Osteoblast (primary cell): ENCODE measurements at regions not wholly inside any gene's neighbourhood (a gene's known extent, or its start where the extent isn't known, plus 50 kb on each side); places are given as distances from the start of the nearest gene placed in this dataset.

Experiments used
- DNase-seq: peaks from one replicate; pipeline ENCODE4 v3.0.0; 2011; ENCODE audit warnings: low spot score, mixed read lengths; ENCODE audit not compliant: insufficient read length; ENCODE audit errors: missing footprints
- H2AFZ ChIP-seq: 2 replicates; pipeline ENCODE4 v1.6.0; 2011; ENCODE audit warnings: mild to moderate bottlenecking, low read length
- H3K27ac ChIP-seq: 2 replicates; pipeline ENCODE4 v1.5.1; 2011; ENCODE audit warnings: mild to moderate bottlenecking, low read depth, low read length, moderate library complexity
- H3K27me3 ChIP-seq: 2 replicates; pipeline ENCODE4 v1.6.0; 2012; ENCODE audit warnings: mild to moderate bottlenecking, control low read depth, inconsistent platforms, low read length, moderate library complexity; ENCODE audit not compliant: insufficient read depth
- H3K36me3 ChIP-seq: 2 replicates; pipeline ENCODE4 v1.5.1; 2011; ENCODE audit warnings: mild to moderate bottlenecking, low read length, control low read depth, moderate library complexity; ENCODE audit not compliant: insufficient read depth
- H3K4me1 ChIP-seq: 2 replicates; pipeline ENCODE4 v1.5.1; 2011; ENCODE audit warnings: mild to moderate bottlenecking, low read length, control low read depth, moderate library complexity; ENCODE audit not compliant: insufficient read depth
- H3K4me2 ChIP-seq: 2 replicates; pipeline ENCODE4 v1.6.0; 2011; ENCODE audit warnings: mild to moderate bottlenecking, low read length; ENCODE audit not compliant: insufficient read depth
- H3K4me3 ChIP-seq: fragments of 200-600 bp; sonication (generic); 3 replicates; pipeline ENCODE4 v1.5.1; 2012; ENCODE audit warnings: mild to moderate bottlenecking, low read length, inconsistent platforms; ENCODE audit not compliant: insufficient read depth
- H3K79me2 ChIP-seq: 2 replicates; pipeline ENCODE4 v1.6.0; 2012; ENCODE audit warnings: mild to moderate bottlenecking, low read length, control low read depth, inconsistent platforms; ENCODE audit not compliant: insufficient read depth
- H3K9me3 ChIP-seq: 2 replicates; pipeline ENCODE4 v1.5.1; 2011; ENCODE audit warnings: low read depth, low read length, control low read depth
- H4K20me1 ChIP-seq: 2 replicates; pipeline ENCODE4 v1.6.0; 2012; ENCODE audit warnings: mild to moderate bottlenecking, low read length, control low read depth; ENCODE audit not compliant: insufficient read depth
- CTCF ChIP-seq: IDR thresholded peaks from 2 replicates; pipeline ENCODE4 v1.5.1; 2011; ENCODE audit warnings: mild to moderate bottlenecking, low read depth, low read length, moderate library complexity; ENCODE audit errors: extremely low read depth

- H3K79me2 ChIP-seq, result no peaks in the 10 kb centered on the region
- no peaks in the 10 kb centered on the region for H3K36me3 ChIP-seq
- no peak overlapping the region for H2AFZ ChIP-seq
- TF ChIP-seq CTCF, result no peak
- H3K4me1 ChIP-seq, result no peaks in the 10 kb centered on the region
- no peaks in the 10 kb centered on the region for H3K9me3 ChIP-seq
- no peak overlapping the region for H3K27ac ChIP-seq
- DNase-seq, result no peak
- no peaks in the 10 kb centered on the region for H3K27me3 ChIP-seq
- H3K4me3 ChIP-seq, result no peak overlapping the region
- H3K4me2 ChIP-seq, result no peak overlapping the region
- H4K20me1 ChIP-seq, result no peaks in the 10 kb centered on the region
These were observed 625.0 kb downstream of the MCTP2 start for GRCh38 chr15:94856267-94856854.

DNA sequence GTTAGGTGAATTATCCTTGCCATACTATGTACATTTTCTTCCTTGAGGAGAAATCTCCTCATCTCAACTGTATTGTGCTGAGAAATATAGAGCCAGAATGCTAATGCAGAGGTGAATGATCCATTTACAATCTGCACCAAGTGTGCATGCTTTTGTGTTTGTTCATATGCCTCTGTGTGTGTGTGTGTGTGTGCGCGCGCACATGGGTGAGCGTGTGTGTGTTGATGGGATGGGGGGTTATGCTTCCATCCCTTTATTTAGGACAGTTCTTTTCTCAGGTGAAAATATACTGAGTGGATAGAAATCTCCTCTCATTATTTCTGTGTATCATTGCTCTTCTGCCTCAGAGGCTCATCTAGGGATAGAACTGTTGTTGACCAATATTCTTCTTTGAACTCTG lies 626.1 kb downstream of the MCTP2 start:
- H3K4me2 ChIP-seq, result no peak overlapping the region
- no peaks in the 10 kb centered on the region for H3K79me2 ChIP-seq
- no peaks in the 10 kb centered on the region for H3K36me3 ChIP-seq
- no peak overlapping the region for H3K4me3 ChIP-seq
- no peaks in the 10 kb centered on the region for H3K4me1 ChIP-seq
- H3K9me3 ChIP-seq, result no peaks in the 10 kb centered on the region
- TF ChIP-seq CTCF, result no peak
- H4K20me1 ChIP-seq, result no peaks in the 10 kb centered on the region
- no peak overlapping the region for H3K27ac ChIP-seq
- no peak for DNase-seq
- no peak overlapping the region for H2AFZ ChIP-seq
- no peaks in the 10 kb centered on the region for H3K27me3 ChIP-seq

GRCh38 chr15:94858011-94858410 lies 626.6 kb downstream of the MCTP2 start:
- Histone ChIP-seq H3K9me3 (no peaks in the 10 kb centered on the region), H3K36me3 (no peaks in the 10 kb centered on the region), H3K79me2 (no peaks in the 10 kb centered on the region), H3K4me1 (no peaks in the 10 kb centered on the region), H3K27ac (no peak overlapping the region), H3K4me3 (no peak overlapping the region), H3K4me2 (no peak overlapping the region), H2AFZ (no peak overlapping the region), H3K27me3 (no peaks in the 10 kb centered on the region), H4K20me1 (no peaks in the 10 kb centered on the region)
- no peak for DNase-seq
- TF ChIP-seq CTCF, result no peak

DNA sequence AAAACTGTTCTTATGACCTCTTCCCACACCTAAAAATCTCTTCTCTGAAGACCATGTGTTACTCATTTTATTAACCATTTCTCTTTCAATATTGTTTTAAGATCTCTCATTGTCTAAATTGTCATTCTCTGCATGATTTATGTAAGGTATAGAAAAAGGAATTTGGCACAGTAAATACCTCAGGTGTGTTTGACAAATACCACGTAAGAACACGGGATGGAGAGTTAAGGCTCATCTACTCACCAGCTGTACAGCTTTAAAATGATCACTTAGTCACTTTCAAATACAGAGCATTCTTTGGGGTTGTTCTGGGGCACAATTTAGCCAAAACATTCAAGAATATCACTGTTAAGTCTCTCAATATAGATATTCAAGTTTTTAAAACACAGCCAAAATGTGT lies 627.1 kb downstream of the MCTP2 start:
- no peak overlapping the region for H3K27ac ChIP-seq
- H3K79me2 ChIP-seq, result no peaks in the 10 kb centered on the region
- H2AFZ ChIP-seq, result no peak overlapping the region
- no peaks in the 10 kb centered on the region for H3K27me3 ChIP-seq
- no peaks in the 10 kb centered on the region for H3K36me3 ChIP-seq
- no peak for TF ChIP-seq CTCF
- H4K20me1 ChIP-seq, result no peaks in the 10 kb centered on the region
- no peaks in the 10 kb centered on the region for H3K4me1 ChIP-seq
- H3K9me3 ChIP-seq, result peaks cover 3% of the 10 kb centered on the region
- no peak overlapping the region for H3K4me3 ChIP-seq
- no peak overlapping the region for H3K4me2 ChIP-seq
- no peak for DNase-seq
